NCI-H2029 (cell line): ENCODE measurements at regions not wholly inside any gene's neighbourhood (a gene's known extent, or its start where the extent isn't known, plus 50 kb on each side); places are given as distances from the start of the nearest gene placed in this dataset.
"Not testable (repeated sequence)": the region's sequence is repeated elsewhere in the genome, so short reads cannot be mapped to it uniquely, and the experiment has no call there.

Source experiments
- DNase-seq: peaks from one replicate; lab custom pipeline; 2025; lab: John Stamatoyannopoulos, UW

DNA sequence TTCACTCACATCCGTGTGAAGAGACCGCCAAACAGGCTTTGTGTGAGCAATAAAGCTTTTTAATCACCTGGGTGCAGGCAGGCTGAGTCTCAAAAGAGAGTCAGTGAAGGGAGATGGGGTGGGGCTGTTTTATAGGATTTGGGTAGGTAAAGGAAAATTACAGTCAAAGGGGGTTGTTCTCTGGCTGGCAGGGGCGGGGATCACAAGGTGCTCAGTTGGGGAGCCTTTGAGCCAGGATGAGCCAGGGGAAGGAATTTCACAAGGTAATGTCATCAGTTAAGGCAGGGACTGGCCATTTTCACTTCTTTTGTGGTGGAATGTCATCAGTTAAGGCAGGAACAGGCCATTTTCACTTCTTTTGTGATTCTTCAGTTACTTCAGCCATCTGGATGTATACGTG is 210.3 kb upstream of the ELL2 start:
- not testable (repeated sequence) for DNase-seq

DNA sequence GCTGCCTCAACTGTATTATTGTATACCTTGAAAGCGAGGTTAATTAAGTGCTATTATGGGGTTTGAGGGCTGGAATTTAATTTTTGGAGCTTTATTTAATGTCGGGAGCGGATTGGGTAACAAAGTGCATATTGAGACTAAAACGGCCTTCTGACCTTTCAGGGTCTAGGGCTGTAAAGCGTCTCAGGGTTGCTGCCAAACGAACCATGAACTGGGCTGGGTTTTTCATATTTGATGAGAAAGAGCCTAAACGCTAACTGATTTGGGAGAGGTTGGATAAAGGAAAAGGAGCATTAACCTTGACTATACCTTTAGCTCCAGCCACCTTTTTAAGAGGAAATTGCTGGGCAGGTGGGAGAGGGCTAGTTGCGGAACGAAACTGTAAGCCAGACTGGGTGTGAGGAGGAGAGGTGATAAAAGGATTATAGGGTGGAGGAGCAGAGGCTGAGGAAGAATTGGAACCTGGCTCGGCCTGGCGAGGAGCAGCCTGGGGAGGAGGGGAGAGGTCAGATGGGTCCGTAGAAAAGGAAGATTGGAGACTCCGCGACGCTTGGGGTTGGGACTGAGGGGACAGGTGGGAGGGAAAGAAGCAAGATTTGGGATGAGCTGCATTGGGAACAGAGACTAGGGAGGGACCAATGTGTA is 209.0 kb upstream of the ELL2 start:
- DNase-seq, result not testable (repeated sequence)

DNA sequence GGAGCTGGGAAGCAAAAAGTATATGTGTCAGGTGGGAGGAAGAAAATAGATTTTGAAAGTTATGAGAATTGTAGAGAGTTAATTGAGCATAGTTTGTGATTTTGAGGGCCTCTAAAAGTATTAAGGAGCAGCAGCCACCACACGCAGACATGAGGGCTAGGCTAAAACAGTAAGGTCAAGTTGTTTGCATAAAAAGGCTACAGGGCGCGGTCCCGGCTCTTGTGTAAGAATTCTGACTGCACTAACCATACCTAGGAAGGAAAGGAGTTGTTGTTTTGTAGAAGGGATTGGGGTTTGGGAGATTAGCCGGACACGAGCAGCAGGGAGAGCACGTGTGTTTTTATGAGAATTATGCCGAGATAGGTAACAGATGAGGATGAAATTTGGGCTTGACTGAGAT is 207.2 kb upstream of the ELL2 start:
- not testable (repeated sequence) for DNase-seq

DNA sequence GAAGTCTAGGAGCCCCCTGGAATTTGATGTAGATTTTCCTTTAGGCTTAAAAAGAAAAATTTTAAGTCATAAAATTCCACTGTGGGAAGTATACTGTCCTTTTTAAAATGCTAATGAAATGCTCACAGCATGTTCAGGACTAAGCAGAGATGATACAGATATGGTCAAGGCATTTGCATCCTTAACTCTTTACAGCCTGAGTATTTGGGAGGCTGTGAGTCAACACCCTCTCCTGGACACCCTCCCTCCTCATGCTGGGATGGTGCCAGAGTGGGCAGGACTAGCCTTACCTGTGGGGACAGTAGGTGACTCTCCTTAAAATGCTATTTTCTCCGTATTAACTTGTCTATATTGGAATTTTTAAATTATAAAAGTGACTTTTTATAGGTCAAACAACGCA is 197.4 kb upstream of the ELL2 start:
- no peak for DNase-seq

GRCh38 chr5:96157841-96158291 is 196.2 kb upstream of the ELL2 start:
- no peak for DNase-seq

- DNase-seq, result no peak
Measured at GRCh38 chr5:96157077-96157780, 195.6 kb upstream of the ELL2 start.

GRCh38 chr5:96155147-96155546 is 193.5 kb upstream of the ELL2 start:
- no peak for DNase-seq

DNA sequence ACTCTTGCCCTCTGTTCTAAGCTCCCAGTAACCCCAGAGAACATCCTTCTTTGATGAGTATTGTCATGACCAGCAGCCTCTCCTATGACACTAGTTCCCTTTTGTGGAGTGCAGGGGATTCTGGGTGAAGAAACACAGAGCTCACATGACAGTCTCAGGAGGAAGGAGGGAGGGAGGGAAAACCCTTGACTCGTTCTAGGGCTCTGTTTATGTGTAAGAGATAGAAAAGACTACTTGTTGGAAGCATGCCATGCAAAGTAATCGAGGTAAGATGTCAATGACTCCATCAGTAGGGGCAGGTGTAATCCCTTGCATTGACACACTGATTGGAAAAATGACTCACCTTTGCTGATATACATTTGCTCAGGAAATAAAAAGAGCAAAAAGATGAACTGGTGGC is 190.2 kb upstream of the ELL2 start:
- DNase-seq, result no peak

DNA sequence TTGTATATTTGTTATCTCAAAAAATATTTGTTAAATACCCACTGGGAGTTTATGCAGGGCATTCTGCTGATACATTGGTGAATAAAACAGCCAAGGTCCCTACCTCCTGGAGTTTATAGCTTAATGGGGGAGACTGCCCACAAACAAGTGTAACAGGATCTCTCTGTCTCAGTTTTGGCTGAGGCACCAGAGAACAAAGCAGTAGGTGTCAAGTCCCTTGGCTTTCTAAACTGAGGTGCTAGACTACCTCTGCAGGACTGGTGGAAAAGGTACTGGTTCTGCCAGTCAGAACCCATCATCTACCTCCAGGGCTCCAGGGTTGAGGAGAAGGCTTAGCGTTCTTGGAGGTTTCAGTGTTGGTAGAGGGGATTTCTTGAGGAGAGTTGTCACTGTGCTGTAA is 188.4 kb upstream of the ELL2 start:
- no peak for DNase-seq

- DNase-seq, result no peak
Measured at GRCh38 chr5:96149546-96149945, 187.9 kb upstream of the ELL2 start.

DNA sequence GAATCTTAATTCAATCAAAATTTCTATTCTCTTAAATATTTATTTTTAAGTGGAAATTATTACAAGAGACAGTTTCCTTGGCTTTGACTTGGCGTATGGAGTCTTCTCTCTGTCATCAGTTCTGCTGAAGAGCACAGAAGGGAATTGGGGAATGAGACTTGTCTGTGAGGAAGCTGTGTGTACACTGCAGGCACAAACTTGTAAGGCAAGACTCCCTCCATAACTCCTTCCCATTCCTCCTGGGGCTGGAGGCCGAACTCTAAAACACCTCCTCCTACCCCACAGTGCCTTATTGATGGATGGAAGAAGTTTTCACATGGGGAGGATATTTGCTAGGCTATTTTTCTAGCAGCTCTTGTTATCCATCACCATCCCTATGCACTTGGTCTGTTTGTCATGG is 187.4 kb upstream of the ELL2 start:
- DNase-seq, result no peak

GRCh38 chr5:96148376-96148775 is 186.7 kb upstream of the ELL2 start:
- no peak for DNase-seq

- DNase-seq, result no peak
Measured at GRCh38 chr5:96147866-96148265, 186.2 kb upstream of the ELL2 start.

GRCh38 chr5:96146675-96147074 is 185.0 kb upstream of the ELL2 start:
- no peak for DNase-seq

DNA sequence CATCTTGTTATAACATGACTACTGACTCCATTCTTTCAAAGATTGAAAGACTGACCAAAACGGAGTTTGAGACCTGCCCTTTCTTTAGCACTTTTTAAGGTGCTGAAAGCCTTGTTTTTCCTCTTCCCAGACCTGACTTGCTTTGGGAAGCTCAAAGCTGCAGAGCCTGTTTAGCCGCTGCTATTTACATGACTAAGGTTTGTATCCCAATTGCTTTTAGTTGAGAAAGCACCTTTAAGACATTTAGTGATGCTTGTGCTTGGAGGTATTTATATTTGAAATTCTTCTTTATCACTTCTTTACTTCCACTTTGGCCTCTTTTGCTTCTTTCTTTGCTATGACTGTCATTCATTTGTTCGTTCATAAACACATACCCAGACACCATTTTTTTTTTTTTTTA is 182.6 kb upstream of the ELL2 start:
- no peak for DNase-seq

- DNase-seq, result no peak
Measured at GRCh38 chr5:96143450-96143849, 181.8 kb upstream of the ELL2 start.

GRCh38 chr5:96142786-96143434 is 181.3 kb upstream of the ELL2 start:
- DNase-seq, result no peak

DNA sequence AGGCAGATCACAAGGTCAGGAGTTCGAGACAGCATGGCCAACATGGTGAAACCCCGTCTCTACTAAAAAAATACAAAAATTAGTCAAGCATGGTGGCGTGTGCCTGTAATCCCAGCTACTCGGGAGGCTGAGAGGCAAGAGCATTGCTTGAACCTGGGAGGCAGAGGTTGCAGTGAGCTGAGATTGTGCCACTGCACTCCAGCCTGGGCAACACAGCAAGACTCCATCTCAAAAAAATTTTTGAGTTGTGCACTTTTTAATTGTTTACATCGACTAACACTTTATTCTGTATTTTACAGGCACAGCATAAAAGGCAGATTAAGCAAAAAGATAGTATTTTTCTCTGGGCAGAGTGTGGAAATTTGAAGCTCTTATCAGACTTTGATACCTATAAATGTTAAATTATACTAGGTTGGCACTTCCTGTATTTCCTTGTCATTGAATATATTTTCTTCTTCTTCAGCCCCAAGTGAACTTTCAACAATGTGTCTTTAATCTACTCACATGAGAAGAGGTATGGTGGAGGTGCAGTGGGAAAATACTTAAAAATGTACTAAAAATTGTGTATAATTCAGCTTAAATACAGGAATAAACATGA is 180.6 kb upstream of the ELL2 start:
- DNase-seq, result no peak

GRCh38 chr5:96141749-96142148 is 180.1 kb upstream of the ELL2 start:
- no peak for DNase-seq

DNA sequence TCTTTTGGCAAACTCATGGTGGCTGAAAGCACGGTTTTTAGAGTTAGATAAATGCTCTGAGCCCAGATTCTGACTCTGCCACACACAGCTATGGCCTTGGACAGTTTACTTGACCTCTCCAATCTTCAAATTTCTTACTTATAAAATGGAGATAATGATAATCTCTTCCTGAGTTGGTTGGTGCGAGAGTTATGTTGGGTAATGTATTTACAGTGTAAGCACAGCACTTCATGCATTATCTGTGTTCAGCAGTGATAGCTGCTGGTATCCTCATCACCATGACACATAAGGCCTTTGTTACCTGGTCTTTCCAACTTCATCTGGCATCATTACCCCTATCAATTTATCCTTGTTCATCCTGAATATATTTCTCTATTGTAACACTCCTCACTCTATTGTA is 178.8 kb upstream of the ELL2 start:
- DNase-seq, result no peak

- no peak for DNase-seq
Measured at GRCh38 chr5:96140084-96140483, 178.4 kb upstream of the ELL2 start.

DNA sequence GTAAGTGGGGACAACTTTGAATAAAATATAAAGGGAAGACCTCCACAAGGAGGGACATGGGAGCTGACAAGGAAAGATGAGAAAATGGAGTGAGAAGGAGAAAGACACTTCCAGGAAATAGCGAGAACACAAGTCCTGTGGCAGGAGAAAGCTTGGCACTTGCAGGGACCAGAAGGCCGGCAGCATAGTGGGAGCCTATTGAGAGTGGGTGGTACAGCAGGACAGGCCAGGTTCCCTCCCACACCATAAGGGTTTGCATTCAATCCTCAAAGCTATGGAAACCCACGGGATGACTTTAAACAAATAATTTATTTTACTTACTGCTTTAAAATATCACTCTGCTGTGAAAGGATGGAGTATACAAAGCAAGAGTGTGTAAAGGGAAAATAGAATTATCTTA is 173.2 kb upstream of the ELL2 start:
- DNase-seq, result no peak
